Smooth muscle cell (in vitro differentiated cells): ENCODE measurements at regions not wholly inside any gene's neighbourhood (a gene's known extent, or its start where the extent isn't known, plus 50 kb on each side); places are given as distances from the start of the nearest gene placed in this dataset.

Experiments
- DNase-seq: peaks from one replicate; lab custom pipeline; 2025; ENCODE audit not compliant: unreplicated experiment; lab: John Stamatoyannopoulos, UW
- H2AFZ ChIP-seq: fragments of 200-600 bp; sonication (generic); 2 replicates; pipeline ENCODE4 v1.6.0; 2016; ENCODE audit warnings: antibody characterized with exemption, low read depth, mild to moderate bottlenecking
- H3F3A ChIP-seq: fragments of 200-600 bp; sonication (generic); 2 replicates; pipeline ENCODE4 v1.6.0; 2017; ENCODE audit warnings: antibody characterized with exemption, low read depth
- H3K27ac ChIP-seq: fragments of 200-600 bp; sonication (generic); 2 replicates; pipeline ENCODE4 v1.5.1; 2016; ENCODE audit warnings: low read depth, mild to moderate bottlenecking
- H3K27me3 ChIP-seq: fragments of 200-600 bp; sonication (generic); 2 replicates; pipeline ENCODE4 v1.6.1; 2016; ENCODE audit warnings: low read depth, mild to moderate bottlenecking
- H3K36me3 ChIP-seq: fragments of 200-600 bp; sonication (generic); 2 replicates; pipeline ENCODE4 v1.5.1; 2016; ENCODE audit warnings: low read depth
- H3K4me1 ChIP-seq: fragments of 200-600 bp; sonication (generic); 2 replicates; pipeline ENCODE4 v1.5.1; 2016; ENCODE audit warnings: low read depth
- H3K4me2 ChIP-seq: fragments of 200-600 bp; sonication (generic); 2 replicates; pipeline ENCODE4 v1.6.0; 2016; ENCODE audit warnings: mild to moderate bottlenecking
- H3K4me3 ChIP-seq: fragments of 200-600 bp; sonication (generic); 2 replicates; pipeline ENCODE4 v1.5.1; 2016; ENCODE audit warnings: mild to moderate bottlenecking
- H3K79me2 ChIP-seq: fragments of 200-600 bp; sonication (generic); 2 replicates; pipeline ENCODE4 v1.6.0; 2016; ENCODE audit warnings: low read depth, mild to moderate bottlenecking
- H3K9ac ChIP-seq: fragments of 200-600 bp; sonication (generic); 2 replicates; pipeline ENCODE4 v1.6.0; 2016; ENCODE audit warnings: low read depth
- H3K9me3 ChIP-seq: fragments of 200-600 bp; sonication (generic); replicated peaks from 2 replicates; pipeline ENCODE4 v1.5.1; 2016; ENCODE audit warnings: low read depth
- H4K20me1 ChIP-seq: fragments of 200-600 bp; sonication (generic); 2 replicates; pipeline ENCODE4 v1.6.0; 2016; ENCODE audit warnings: low read depth
- CTCF ChIP-seq: fragments of 200-600 bp; sonication (generic); IDR thresholded peaks from 2 replicates; pipeline ENCODE4 v1.5.1; 2017; ENCODE audit warnings: borderline replicate concordance, mild to moderate bottlenecking, antibody characterized with exemption; ENCODE audit not compliant: insufficient read depth, poor library complexity, severe bottlenecking
- WGBS: methylation state at CpG from one replicate; pipeline ENCODE4 v1.1.7; 2016; ENCODE audit warnings: low lambda C conversion rate; 5-methylcytosine and 5-hydroxymethylcytosine counted together

GRCh38 chr3:11093823-11094340 lies 60.4 kb upstream of the HRH1 start:
- H3K4me2 ChIP-seq: no peak overlapping the region
- no peak for DNase-seq
- no peaks in the 10 kb centered on the region for H3K27me3 ChIP-seq
- 97% methylated on average over 25 of the region's 36 CpGs for WGBS
- H3F3A ChIP-seq: peaks cover 5% of the 10 kb centered on the region
- no peaks in the 10 kb centered on the region for H3K9me3 ChIP-seq
- no peaks in the 10 kb centered on the region for H4K20me1 ChIP-seq
- H3K4me3 ChIP-seq: no peak overlapping the region
- H3K36me3 ChIP-seq: no peaks in the 10 kb centered on the region
- H3K9ac ChIP-seq: no peak overlapping the region
- H3K4me1 ChIP-seq: no peaks in the 10 kb centered on the region
- H3K27ac ChIP-seq: no peak overlapping the region
- no peak overlapping the region for H2AFZ ChIP-seq
- no peaks in the 10 kb centered on the region for H3K79me2 ChIP-seq
- TF ChIP-seq CTCF: no peak

- no peak overlapping the region for H3K4me3 ChIP-seq
- H3K9ac ChIP-seq: no peak overlapping the region
Observed at GRCh38 chr3:11095932-11096265, 58.4 kb upstream of the HRH1 start.

GRCh38 chr3:11096266-11097139 lies 57.8 kb upstream of the HRH1 start:
- WGBS: 3% methylated on average over 23 of the region's 23 CpGs
- DNase-seq: peak; percentile 85
- H3K4me2 ChIP-seq: peak overlapping the region; percentile 87
- peaks cover 5% of the 10 kb centered on the region for H3F3A ChIP-seq
- H3K27me3 ChIP-seq: no peaks in the 10 kb centered on the region
- no peak for TF ChIP-seq CTCF
- H2AFZ ChIP-seq: peak overlapping the region; percentile 45
- peak overlapping the region; percentile 45 for H3K4me3 ChIP-seq
- H3K36me3 ChIP-seq: no peaks in the 10 kb centered on the region
- no peaks in the 10 kb centered on the region for H3K9me3 ChIP-seq
- H3K27ac ChIP-seq: peak overlapping the region; percentile 95
- no peaks in the 10 kb centered on the region for H3K79me2 ChIP-seq
- H3K4me1 ChIP-seq: no peaks in the 10 kb centered on the region
- no peaks in the 10 kb centered on the region for H4K20me1 ChIP-seq
- H3K9ac ChIP-seq: peak overlapping the region; percentile 75

More at GRCh38 chr3:11095932-11096265, 58.4 kb upstream of the HRH1 start:
- Histone ChIP-seq H3K79me2 (no peaks in the 10 kb centered on the region), H3K27me3 (no peaks in the 10 kb centered on the region), H3K36me3 (no peaks in the 10 kb centered on the region), H3K27ac (peak overlapping the region; percentile 95), H3K4me2 (peak overlapping the region; percentile 87), H2AFZ (no peak overlapping the region), H3K9me3 (no peaks in the 10 kb centered on the region), H4K20me1 (no peaks in the 10 kb centered on the region), H3F3A (peaks cover 5% of the 10 kb centered on the region), H3K4me1 (no peaks in the 10 kb centered on the region)
- 62% methylated on average over 8 of the region's 8 CpGs for WGBS
- DNase-seq: no peak
- TF ChIP-seq CTCF: no peak
